OCI-LY1 (cell line): ENCODE measurements at regions not wholly inside any gene's neighbourhood (a gene's known extent, or its start where the extent isn't known, plus 50 kb on each side); places are given as distances from the start of the nearest gene placed in this dataset.

ENCODE experiments used
- H2AFZ ChIP-seq: fragments of 200-600 bp; sonication (generic), shearing (Covaris generic); 2 replicates; pipeline ENCODE4 v1.6.0; 2014; ENCODE audit warnings: antibody characterized with exemption, mild to moderate bottlenecking, low read length
- H3F3A ChIP-seq: fragments of 200-600 bp; sonication (generic), shearing (Covaris generic); 2 replicates; pipeline ENCODE4 v1.6.0; 2014; ENCODE audit warnings: mild to moderate bottlenecking, antibody characterized with exemption, low read length, moderate library complexity; ENCODE audit not compliant: insufficient read depth
- H3K27ac ChIP-seq: fragments of 200-600 bp; sonication (generic); 2 replicates; pipeline ENCODE4 v1.5.1; 2014; ENCODE audit warnings: low read length, mixed run types, mild to moderate bottlenecking, low read depth; ENCODE audit not compliant: poor library complexity, severe bottlenecking
- H3K27me3 ChIP-seq: fragments of 200-600 bp; sonication (generic); 2 replicates; pipeline ENCODE4 v1.6.0; 2014; ENCODE audit warnings: antibody characterized with exemption, mild to moderate bottlenecking, low read length, moderate library complexity; ENCODE audit not compliant: insufficient read depth
- H3K36me3 ChIP-seq: fragments of 200-600 bp; sonication (generic); 2 replicates; pipeline ENCODE4 v1.6.1; 2014; ENCODE audit warnings: mild to moderate bottlenecking, antibody characterized with exemption, low read length, moderate library complexity, mixed read lengths; ENCODE audit not compliant: insufficient read depth
- H3K4me1 ChIP-seq: fragments of 200-600 bp; sonication (generic); 2 replicates; pipeline ENCODE4 v1.5.1; 2014; ENCODE audit warnings: mild to moderate bottlenecking, low read length, moderate library complexity; ENCODE audit not compliant: insufficient read depth, severe bottlenecking
- H3K4me2 ChIP-seq: fragments of 200-600 bp; sonication (generic), shearing (Covaris generic); 2 replicates; pipeline ENCODE4 v1.6.1; 2014; ENCODE audit warnings: low read length
- H3K4me3 ChIP-seq: fragments of 200-600 bp; sonication (generic); 2 replicates; pipeline ENCODE4 v1.5.1; 2014; ENCODE audit warnings: low read length, low read depth, mild to moderate bottlenecking, mixed read lengths; ENCODE audit not compliant: poor library complexity, severe bottlenecking
- H3K79me2 ChIP-seq: fragments of 200-600 bp; shearing (Covaris generic); 2 replicates; pipeline ENCODE4 v1.6.1; 2016; ENCODE audit warnings: mixed run types, low read length, mixed read lengths; ENCODE audit not compliant: insufficient read depth
- H3K9ac ChIP-seq: fragments of 200-600 bp; sonication (generic), shearing (Covaris generic); 2 replicates; pipeline ENCODE4 v1.6.1; 2014; ENCODE audit warnings: mild to moderate bottlenecking, low read length, mixed read lengths
- H3K9me2 ChIP-seq: fragments of 200-600 bp; sonication (generic), shearing (Covaris generic); 2 replicates; pipeline ENCODE4 v1.6.1; 2014; ENCODE audit warnings: low read depth, mild to moderate bottlenecking, low read length, mixed read lengths
- H3K9me3 ChIP-seq: fragments of 200-600 bp; shearing (Covaris generic); 2 replicates; pipeline ENCODE4 v1.6.1; 2014; ENCODE audit warnings: low read length, mixed read lengths
- H4K20me1 ChIP-seq: fragments of 200-600 bp; sonication (generic), shearing (Covaris generic); 2 replicates; pipeline ENCODE4 v1.6.0; 2016; ENCODE audit warnings: mild to moderate bottlenecking, low read length; ENCODE audit not compliant: insufficient read depth
- EZH2 ChIP-seq: fragments of 200-600 bp; sonication (generic), shearing (Covaris generic); IDR thresholded peaks from 2 replicates; pipeline ENCODE4 v1.8.0; 2017; ENCODE audit warnings: borderline replicate concordance, mixed run types, mild to moderate bottlenecking, antibody characterized with exemption, low read length, moderate library complexity, mixed read lengths
- TF ChIP-seq, protein P1 (sequence below): fragments of 200-600 bp; sonication (generic), shearing (Covaris generic); IDR thresholded peaks from 2 replicates; pipeline ENCODE4 v1.5.1; 2017; ENCODE audit warnings: mild to moderate bottlenecking, antibody characterized with exemption, low read length, moderate library complexity, mixed read lengths

DNA sequence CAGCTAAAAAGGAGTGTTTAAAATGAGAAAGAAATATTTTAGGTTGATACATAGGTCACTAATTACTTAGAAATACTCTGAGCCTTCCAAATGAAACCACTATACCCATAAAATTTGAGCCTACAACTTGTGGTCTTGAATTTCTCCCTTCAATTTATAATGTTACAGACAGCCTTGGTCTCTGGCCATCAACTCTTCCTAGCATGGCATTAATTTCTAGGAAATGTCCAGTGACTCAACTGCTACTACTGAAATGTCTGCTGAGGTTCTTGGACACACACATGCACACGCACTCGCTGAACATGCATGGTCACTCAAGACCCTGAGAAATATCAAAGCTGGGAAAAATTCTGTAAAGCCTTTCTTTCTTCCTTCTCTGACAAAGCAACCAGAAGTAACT lies 61.1 kb upstream of the SAMSN1 start:
- Histone ChIP-seq H3F3A (no peaks in the 10 kb centered on the region; the same call in 1 of the 2 replicates), H4K20me1 (no peaks in the 10 kb centered on the region), H3K4me2 (no peak overlapping the region), H3K27me3 (no peaks in the 10 kb centered on the region), H3K9ac (no peak overlapping the region), H2AFZ (no peak overlapping the region), H3K79me2 (no peaks in the 10 kb centered on the region), H3K36me3 (no peaks in the 10 kb centered on the region), H3K4me3 (no peak overlapping the region), H3K9me2 (no peaks in the 10 kb centered on the region), H3K4me1 (peaks cover 11% of the 10 kb centered on the region), H3K9me3 (no peaks in the 10 kb centered on the region), H3K27ac (no peak overlapping the region)
- TF ChIP-seq, protein P1, sequence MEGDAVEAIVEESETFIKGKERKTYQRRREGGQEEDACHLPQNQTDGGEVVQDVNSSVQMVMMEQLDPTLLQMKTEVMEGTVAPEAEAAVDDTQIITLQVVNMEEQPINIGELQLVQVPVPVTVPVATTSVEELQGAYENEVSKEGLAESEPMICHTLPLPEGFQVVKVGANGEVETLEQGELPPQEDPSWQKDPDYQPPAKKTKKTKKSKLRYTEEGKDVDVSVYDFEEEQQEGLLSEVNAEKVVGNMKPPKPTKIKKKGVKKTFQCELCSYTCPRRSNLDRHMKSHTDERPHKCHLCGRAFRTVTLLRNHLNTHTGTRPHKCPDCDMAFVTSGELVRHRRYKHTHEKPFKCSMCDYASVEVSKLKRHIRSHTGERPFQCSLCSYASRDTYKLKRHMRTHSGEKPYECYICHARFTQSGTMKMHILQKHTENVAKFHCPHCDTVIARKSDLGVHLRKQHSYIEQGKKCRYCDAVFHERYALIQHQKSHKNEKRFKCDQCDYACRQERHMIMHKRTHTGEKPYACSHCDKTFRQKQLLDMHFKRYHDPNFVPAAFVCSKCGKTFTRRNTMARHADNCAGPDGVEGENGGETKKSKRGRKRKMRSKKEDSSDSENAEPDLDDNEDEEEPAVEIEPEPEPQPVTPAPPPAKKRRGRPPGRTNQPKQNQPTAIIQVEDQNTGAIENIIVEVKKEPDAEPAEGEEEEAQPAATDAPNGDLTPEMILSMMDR: no peak
- TF ChIP-seq EZH2: no peak

DNA sequence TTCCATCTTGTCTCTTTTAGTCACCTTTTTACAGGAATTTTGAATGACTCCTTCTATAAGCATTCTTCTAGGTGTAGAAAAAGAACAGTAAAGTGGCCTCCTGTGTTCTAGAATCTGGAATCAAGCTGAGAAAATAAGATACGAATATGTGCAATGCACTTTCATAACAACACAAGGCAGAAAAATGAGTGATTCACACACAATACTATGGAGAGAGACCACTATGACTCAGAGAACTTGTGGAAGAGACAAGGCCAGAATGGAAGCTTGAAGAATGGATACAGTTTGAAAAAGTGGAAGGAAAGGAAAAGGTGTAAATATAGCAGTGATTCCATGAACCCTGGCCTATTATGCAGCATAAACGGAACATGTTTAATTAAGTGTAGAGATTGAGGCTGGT lies 57.1 kb upstream of the SAMSN1 start:
- Histone ChIP-seq H4K20me1 (no peaks in the 10 kb centered on the region), H2AFZ (peak overlapping the region; percentile 76), H3K4me2 (peak overlapping the region; percentile 50), H3K79me2 (no peaks in the 10 kb centered on the region), H3F3A (no peaks in the 10 kb centered on the region), H3K27me3 (no peaks in the 10 kb centered on the region), H3K9me3 (no peaks in the 10 kb centered on the region), H3K36me3 (no peaks in the 10 kb centered on the region), H3K9ac (no peak overlapping the region; the same call in 1 of the 2 replicates), H3K4me1 (peaks cover 25% of the 10 kb centered on the region), H3K9me2 (no peaks in the 10 kb centered on the region), H3K27ac (no peak overlapping the region), H3K4me3 (no peak overlapping the region)
- TF ChIP-seq EZH2: no peak
- TF ChIP-seq, protein P1: no peak

DNA sequence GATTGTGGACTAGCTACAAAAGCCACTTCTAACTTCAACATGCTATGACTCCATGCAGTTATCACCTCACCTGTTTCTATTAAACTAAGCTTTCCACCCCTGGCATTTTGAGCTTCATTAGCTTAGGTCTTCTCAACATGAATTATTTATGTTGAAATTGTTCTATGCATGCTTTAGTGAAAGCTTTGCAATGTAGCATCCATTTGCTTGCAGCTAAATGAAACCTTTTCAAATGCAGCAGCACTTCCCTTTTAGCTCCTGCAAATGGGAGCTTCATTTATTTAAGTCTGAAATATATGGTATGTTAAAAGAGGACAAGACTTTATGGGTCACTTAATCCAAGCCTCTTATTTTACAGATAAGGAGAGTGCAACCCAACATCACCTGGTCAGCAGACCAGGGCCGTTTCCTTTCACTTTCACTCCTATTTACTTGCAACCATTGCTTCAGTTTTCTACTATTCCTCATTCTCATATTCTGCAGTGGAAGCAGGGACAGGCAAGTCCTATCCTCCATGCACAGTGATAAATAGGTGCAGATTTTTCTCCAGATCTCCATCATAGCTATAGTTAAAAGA lies 56.4 kb upstream of the SAMSN1 start:
- Histone ChIP-seq H2AFZ (peak overlapping the region; percentile 76), H4K20me1 (no peaks in the 10 kb centered on the region), H3K27ac (no peak overlapping the region), H3K4me3 (peak overlapping the region; percentile 24), H3K9ac (no peak overlapping the region; the same call in 1 of the 2 replicates), H3K4me1 (peaks cover 25% of the 10 kb centered on the region), H3K9me3 (no peaks in the 10 kb centered on the region), H3K79me2 (no peaks in the 10 kb centered on the region), H3K4me2 (peak overlapping the region; percentile 50), H3K9me2 (no peaks in the 10 kb centered on the region), H3K27me3 (no peaks in the 10 kb centered on the region), H3K36me3 (no peaks in the 10 kb centered on the region), H3F3A (no peaks in the 10 kb centered on the region)
- no peak for TF ChIP-seq EZH2
- TF ChIP-seq, protein P1: no peak
